GM21526 (cell line): ENCODE measurements at regions not wholly inside any gene's neighbourhood (a gene's known extent, or its start where the extent isn't known, plus 50 kb on each side); places are given as distances from the start of the nearest gene placed in this dataset.
"Not testable (repeated sequence)": the region's sequence is repeated elsewhere in the genome, so short reads cannot be mapped to it uniquely, and the experiment has no call there.

Experiments
- ATAC-seq: cut with Tn5 transposase; IDR thresholded peaks from one replicate; pipeline ENCODE4 v1.9.1; 2021; ENCODE audit warnings: moderate library complexity; ENCODE audit not compliant: unreplicated experiment, low FRiP score

DNA sequence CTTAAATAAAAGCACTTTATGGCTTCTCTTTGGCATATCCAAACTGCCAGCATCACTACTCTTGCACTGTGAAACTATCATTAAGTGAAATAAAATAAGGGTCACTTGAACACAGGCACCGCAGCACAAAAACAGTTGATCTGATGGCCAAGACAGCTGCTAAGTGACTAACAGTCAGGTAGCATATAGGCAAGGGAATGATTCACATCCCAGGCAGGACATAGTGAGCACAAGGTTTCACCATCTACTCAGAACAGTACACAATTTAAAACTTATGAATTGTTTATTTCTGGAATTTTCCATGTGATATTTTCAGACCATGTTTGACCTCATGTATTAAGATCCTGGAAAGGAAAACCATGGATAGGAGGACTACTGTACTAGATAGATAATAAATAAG, 214.2 kb downstream of the MREG start:
- no peak for ATAC-seq

DNA sequence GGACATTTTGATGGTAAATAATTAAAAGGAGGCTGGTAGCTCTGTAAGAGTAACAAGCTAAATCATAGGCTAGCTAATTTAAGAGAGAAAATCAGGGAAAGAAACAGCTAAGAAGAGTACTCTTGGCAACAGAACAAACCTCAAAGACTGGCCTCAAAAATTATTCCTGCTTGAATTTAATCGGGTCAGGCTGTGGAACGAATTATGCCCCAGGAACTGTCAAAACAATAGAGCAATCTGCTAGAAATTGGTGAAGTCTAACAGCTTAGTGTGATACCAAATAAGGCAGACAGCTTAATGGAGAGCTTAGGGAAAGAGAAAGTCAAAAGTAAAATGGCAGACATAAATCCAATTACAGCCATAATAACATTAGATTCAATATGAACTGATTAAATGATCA, 215.7 kb downstream of the MREG start:
- ATAC-seq = no peak

DNA sequence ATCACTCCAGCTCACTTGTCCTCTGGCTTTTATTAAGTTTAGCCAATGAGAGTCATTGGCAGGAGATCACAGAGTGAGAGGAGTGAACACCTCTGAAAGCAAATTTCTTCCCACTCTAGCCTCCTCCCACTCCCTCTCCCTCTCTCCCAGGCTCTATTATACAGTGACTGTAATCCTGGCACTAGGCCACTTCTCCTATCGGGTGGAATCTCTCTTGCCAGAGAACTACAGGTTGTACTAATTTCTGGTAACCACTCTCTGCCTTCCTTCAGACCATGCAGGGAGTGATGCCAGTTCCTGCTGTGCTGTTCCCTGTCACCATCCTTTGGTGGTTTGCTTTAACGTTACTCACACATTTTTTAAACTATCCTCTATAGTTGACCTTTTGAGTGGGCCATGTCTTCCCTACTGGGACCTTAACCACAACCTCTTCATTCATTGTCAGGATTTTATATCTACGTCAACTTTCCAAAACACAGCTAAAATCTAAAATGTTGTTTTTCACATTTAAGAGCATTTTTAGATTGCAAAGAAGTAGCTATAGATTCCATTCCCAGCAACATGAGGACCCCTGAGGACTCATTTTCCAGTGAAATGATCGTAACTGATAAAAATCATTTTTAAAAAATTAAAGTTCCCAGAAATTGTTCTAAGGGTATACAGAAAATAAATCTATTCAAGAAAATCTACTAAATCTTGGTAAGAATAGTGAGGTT, 217.1 kb downstream of the MREG start:
- no peak for ATAC-seq

DNA sequence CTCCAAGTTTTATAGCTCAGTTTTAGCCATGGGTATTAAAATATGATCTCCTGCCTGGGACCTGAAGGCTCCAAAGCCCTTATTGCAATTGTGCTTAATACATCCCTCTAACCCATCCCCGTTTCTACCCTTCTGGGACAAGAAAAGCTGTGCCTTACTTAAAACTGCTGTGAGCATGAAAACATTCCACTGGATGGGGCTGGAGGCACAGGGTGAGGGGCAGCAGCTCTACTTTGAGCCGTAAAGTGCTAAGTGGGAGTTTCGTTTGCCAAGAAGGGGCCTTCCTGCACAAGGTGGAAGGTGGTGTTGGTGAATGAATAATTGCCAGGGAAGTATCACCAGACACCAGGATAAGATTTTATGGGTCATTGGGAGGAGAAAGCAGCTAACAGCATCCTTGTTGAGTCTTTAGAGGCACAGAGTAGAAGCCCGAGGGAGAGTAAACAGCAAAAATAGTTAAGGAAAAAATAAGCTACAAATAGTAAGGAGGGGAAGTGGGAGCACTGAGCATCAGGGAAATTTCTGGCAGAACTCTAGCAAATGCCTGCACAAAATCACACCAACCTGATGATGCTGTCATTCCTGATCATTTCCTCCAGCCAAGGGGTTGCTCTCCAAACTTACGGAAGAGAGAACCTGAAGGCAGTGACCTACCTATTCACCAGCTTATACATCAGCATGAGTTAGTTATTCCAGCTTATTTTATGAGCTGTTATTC, 218.4 kb downstream of the MREG start:
- no peak for ATAC-seq

DNA sequence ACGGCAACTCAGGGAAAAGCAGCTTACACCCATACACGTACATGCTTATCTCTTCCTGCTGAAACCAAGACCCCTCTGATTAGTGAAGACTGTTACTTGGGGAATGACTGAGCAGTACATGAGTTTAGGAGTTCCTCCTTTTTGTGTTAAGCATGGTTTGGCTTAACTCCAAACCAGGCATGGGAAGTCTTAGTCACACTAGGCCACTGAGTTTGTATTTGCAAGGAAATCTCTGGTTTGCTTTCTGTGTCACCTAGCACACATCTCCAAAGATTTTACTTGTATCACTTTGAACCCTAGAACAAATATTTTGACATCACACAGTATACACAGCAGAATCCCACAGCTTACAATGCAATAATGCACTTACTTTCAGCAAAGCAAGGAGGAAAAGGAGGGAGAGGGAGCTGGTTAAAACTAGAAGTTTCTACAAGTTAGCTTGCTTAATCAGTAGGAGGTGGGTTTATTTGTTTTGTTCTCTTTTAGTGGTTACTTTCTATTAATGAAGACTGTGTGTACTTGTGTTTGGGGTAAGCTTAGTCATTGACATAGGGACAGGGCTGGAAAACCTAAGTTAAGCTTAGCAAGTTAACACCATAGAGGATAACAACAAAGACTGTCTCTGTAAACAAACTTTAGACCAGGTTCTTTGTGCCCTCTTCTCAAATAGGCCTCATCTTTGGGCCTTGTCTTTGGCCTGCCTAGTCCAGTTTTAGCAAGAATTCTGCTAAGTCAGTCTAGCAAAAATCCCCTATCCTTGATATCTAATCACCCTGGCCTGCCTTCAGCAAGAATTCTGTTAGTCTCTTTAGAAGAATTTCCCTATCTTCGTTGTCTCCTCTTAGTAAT, 219.4 kb downstream of the MREG start:
- no peak for ATAC-seq

DNA sequence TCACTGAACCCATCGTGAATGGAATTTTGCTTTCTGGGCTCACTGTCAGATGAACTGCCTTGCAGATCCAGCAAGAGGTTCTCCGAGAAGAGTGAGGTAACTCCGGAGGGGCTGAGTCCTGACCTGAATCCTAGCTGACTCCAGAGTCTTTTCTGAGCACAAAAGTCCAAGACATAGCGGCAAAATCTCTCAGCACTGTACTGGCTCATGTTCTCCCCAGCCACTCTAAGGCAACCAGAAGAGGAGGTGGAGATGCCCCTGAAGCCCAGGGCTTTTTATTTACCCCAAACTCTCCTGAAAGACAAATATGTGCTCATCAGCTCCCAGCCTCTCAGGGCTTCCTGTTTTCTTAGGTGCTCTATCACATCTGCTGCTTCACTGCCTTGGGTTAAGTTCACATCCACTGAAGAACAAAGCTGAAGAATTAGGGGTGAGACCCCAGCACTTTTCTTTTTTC, 221.8 kb downstream of the MREG start:
- ATAC-seq = no peak

DNA sequence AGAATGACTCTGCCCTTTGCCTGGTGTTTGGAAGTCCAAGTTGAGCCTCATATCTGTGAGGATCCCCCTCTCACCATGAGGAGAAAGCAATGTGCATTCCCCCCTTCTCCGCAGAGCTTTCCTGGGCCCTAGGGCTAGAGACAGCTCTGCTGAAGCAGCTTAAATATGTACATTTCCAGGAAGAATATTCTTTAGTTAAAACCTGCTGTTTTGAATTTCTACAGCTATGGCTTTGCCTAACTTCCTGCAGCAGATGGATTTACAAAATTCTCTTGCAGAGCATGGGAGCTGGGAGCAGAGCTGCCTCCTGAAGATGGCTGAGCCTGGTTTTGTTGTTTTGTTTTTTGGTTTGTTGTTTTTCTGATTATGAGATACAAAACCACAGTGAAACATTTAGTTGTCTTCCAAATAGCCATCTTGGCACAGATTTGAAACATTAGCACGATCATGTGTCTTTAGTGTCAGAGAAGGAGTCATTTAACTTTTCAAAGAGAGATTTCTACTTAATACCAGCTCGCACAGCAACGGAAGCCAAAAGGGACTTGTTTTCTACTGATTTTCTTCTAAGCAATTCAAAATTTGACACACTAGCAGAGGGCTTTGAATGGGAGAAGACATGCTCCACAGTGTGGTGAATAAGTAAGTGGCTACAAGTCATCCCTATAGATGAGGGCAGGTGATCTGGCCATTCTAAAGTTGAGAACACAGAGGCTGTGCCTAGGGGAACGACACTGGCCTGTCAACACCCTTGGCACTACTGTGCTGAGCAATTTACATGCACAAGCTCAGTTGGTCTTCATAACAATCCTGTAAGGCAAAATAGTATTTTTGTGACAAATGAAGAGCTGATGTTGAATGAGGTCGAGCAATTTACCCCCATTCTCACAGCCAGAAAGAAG, 222.6 kb downstream of the MREG start:
- no peak for ATAC-seq

DNA sequence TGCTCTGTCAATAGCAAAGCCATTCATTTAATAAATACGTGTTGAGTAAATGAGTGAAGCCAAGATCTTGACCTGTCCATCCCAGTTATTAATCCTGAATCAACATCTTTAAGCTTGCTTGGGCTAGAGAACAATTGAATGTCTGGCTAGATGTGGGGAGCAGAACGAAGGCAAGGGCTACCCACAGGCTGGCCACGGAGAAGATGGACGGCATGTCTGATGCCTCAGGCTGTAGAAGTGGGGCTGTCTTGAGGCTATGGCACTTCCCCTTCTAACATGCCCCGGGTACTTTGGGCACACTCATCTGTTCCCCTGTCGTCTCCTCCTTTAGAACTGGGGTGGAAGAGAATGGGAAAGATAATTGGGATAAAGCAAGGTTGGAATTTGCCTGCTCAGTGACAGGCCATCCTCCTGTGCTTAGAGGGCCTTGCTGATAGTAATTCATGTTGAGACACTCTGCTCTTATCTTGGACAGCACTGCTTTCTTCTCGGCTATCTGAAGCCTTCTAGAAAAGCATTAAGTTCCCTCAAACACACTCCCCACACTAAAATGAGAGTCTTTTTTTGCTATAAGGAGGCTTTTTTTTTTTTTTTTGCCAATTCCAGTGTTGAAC, 225.7 kb downstream of the MREG start:
- ATAC-seq = no peak

DNA sequence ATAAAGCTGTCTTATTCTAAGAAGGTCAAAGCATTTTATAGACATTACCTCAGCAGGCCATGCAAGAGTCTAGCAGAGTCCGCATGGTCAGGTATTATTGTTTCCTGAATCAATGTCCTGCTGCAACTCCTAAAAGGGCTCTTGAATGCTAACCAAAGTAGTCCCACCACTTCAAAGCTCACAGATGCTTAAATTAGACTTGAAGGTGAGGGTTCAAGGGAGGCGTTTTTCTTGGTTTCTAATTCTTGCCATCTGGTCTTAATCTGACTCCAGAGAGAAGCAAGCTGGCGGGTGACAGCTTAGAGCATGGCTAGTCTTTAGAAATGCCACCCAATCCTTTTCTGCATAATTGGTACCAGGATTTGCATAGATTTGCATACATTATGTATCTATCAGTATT, 226.3 kb downstream of the MREG start:
- ATAC-seq = no peak

DNA sequence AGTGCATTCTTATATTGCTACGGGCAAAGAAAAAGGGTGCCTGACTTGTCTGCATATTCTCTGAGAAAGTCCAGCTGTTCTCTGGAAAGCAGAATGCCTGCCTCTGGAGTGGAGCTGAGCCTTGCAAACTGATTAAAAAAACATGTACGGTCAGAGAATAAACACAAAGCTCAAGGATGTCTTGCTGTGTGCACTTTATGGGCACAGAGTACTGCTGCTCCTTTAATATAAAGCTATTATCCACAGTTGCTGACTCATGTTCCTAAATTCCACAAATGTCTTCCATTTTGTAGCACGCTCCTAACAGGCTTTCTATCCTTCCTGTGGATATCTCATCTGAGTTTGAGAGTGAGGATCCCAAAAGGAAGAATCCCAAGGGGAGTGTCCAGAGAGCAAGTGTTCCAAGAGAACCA, 229.0 kb downstream of the MREG start:
- no peak for ATAC-seq

DNA sequence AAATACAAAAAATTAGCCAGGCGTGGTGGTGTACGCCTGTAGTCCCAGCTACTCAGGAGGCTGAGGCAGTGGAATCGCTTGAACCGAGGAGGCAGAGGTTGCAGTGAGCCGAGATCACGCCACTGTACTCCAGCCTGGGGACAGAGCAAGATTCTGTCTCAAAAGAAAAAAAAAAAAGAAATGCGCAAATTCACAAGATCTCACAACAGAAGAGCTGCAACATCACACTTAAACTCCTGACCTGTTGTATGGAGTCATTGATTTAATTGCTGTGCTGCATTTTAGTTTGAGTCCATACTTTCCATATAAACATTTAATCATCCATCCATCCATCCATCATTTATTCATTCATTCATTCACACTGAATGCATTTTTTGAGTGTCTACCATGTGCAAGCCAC, 229.7 kb downstream of the MREG start:
- not testable (repeated sequence) for ATAC-seq

DNA sequence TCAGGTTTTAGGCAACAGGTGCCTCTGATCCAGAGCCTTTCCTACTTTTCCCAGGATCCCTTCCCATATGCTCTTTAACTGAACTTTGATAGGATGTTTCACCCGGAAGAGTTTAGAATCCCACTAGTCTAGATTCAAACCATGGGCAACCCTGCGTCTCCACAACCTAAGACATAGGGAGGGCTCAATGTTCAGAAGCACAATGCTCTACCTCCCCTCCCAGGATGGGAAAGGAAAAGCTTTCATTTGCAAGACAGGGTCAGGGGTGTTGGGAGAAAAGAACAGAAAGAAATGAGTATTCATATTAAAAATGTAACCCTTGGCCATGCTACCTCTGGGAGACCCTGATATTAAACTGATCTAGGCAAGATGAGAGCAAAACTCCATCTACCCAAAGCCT, 230.4 kb downstream of the MREG start:
- no peak for ATAC-seq

DNA sequence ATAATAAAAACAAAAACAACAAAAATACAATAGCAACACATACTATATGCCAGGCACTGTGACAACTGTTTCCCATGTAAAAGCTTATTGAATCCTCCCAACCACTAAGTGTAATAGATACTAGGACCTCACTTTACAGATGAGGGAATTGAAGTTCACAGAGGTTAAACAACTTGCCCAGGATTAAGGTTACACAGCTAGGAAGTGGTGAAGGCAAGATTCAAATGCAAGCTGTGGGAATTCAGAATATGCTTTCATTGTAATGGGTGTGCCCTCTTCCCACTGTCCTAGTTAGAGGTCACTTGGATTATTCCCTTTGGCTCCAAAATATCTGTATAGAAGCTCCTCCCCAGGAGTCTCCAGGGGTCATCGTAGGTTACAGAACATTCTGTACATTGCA, 231.1 kb downstream of the MREG start:
- ATAC-seq = no peak

DNA sequence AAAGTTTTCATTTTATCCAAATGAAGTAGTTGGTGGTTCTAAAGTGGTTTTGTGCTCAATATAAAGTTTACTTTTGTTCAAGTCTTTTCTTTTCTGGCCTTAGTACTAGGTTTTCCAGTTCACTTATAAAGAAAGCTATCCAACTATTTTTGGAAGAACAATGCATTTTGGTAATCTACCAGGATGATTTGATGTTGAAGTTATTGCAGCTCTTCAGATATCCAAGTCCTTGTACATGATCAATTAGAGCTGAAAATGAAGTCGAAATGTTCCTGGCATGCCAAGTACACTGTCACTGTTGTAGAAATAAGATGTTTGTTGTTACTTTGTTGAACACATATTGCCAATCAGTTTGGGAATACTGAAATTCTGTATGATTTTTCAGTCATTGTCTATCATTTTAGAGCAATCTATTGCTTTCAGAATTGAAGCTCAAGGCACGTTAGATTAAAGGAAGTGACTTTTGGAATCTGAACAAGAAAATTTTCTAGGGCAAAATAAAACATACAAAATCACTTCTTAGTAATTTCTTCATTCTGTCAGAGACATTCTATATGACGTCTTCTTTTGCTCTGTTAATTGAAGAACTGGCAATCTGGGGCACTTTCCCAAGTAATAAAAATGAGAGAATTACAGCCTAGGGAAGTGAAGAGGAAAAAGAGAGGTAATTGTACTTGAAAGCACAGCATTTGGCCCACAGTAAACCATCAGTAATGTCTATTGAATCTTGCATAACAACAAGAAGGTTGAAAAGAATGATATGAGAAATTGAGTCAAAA, 232.3 kb downstream of the MREG start:
- ATAC-seq = no peak

DNA sequence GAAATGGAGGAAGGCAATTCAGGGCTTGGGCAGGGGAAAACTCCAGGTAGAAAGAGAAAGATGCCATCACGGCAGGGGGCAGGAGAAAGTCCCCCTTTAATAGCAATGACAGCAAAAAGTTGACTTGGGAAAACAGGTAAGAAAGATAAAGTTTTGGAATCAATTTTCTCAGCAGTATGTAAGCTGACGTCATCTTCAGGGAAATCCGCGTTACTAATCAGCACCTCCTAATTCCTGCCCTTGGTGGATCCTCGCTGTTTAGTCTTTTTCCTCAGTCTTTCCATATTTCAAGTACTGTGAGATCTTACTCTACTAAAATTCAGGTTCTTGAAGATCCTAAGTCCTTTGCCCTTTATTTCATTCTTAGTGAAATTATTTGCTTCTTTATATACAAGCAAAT, 233.0 kb downstream of the MREG start:
- ATAC-seq = no peak

DNA sequence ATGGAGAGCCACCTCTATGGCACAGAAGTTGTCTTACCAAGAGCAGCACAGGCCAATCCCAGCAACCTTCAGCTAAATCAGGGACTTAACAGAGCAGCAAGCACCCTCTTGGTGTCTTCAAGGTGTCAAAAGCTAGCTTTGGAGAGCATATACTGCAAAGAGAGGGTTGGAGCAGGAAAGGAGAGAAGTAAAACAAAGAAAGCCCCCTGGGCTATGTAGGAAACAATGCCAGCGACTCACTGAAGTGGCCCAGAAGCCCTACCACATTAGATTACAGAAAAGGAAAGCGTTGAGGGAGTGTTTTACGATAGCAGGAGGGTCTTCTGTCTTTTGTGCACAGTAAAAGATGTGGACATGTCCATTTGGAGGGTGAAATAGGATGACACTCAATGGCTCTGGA, 233.4 kb downstream of the MREG start:
- no peak for ATAC-seq

DNA sequence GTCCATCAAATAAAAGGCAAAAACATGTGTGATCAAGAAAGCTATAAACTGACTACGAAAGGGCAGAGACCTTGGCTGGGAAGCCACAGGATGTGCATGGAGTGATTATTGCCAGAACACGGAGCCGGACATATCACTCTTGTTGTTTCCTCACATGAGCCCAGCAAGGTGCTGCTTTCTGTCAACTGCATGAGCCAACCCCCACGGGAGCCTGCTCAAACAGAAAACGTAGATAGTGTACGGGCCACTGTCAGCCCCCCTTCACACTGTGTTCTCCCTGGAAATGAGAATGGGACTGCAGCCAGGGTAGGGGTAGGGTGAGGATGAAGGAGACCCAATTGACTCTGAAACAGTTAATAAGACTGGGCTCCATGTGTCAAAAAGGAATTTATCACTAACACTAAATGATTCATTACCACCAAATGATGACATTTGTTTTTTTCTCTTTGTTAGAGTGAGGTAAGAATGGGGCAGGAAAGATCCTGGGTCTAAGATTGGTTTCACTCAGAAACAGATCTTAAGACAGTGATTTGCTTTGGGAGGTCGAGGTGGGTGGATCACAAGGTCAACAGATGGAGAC, 235.8 kb downstream of the MREG start:
- ATAC-seq = no peak

DNA sequence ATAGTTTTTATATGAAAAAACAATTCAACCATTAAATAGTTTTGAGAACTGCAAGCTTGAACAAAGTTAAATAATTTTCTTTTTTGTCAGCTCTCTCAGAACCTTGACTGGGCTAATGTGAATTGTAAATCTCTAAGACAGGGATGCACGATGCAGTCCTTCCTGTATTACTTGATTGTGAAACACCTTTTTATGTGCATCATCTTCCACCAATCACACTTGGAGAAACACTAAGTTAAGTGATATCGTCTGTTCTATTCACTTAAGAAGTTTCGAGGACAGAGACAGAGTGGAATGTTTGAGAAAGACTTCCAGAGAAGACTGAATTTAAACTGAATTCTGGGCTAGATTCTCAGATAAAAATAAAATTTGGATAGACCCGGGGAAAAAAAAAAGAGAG, 238.2 kb downstream of the MREG start:
- no peak for ATAC-seq

DNA sequence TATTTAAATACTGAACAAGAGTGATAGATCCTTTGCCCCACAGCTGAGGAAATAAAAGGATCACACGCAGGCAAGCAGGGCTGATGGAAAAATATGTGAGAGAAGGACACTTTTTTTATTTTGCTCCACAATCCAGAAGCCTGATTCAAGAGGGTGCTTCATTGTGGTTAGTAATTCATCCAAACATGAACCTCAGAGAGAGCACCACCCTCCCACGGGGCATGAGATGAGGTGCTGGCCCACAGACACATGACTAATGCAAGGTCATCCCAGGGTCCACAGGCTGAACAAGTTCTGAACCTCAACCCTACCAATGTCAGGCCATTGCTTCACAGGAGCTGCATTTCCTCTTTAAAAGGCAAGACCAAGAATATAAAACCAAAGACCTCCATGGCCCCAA, 239.6 kb downstream of the MREG start:
- no peak for ATAC-seq
